GM23338 (cell line): ENCODE measurements at regions not wholly inside any gene's neighbourhood (a gene's known extent, or its start where the extent isn't known, plus 50 kb on each side); places are given as distances from the start of the nearest gene placed in this dataset.

Source experiments
- ATAC-seq: fragments of 200-7000 bp; cut with Tn5 transposase; 3 replicates; pipeline ENCODE4 v1.9.1; 2020
- DNase-seq: peaks from one replicate; pipeline ENCODE4 v3.0.0-alpha.2; 2015; ENCODE audit warnings: low spot score
- H2AFZ ChIP-seq: fragments of 200-600 bp; sonication (generic); 2 replicates; pipeline ENCODE4 v1.8.0; 2016; ENCODE audit warnings: antibody characterized with exemption, mild to moderate bottlenecking, moderate library complexity
- H3F3A ChIP-seq: fragments of 200-600 bp; sonication (generic); replicated peaks from 2 replicates; pipeline ENCODE4 v1.8.0; 2017; ENCODE audit warnings: antibody characterized with exemption, mixed run types, low read depth
- H3K27ac ChIP-seq: fragments of 200-600 bp; sonication (generic); 2 replicates; pipeline ENCODE4 v1.6.1; 2016; ENCODE audit warnings: low read depth
- H3K27me3 ChIP-seq: fragments of 200-600 bp; sonication (generic); 2 replicates; pipeline ENCODE4 v1.8.0; 2016; ENCODE audit warnings: mild to moderate bottlenecking, mixed run types, moderate library complexity; ENCODE audit not compliant: insufficient read depth
- H3K36me3 ChIP-seq: fragments of 200-600 bp; sonication (generic); 2 replicates; pipeline ENCODE4 v1.8.0; 2016; ENCODE audit warnings: mild to moderate bottlenecking; ENCODE audit not compliant: insufficient read depth
- H3K4me1 ChIP-seq: fragments of 200-600 bp; sonication (generic); 2 replicates; pipeline ENCODE4 v1.8.0; 2016; ENCODE audit warnings: mild to moderate bottlenecking, moderate library complexity; ENCODE audit not compliant: insufficient read depth
- H3K4me2 ChIP-seq: fragments of 200-600 bp; sonication (generic); 2 replicates; pipeline ENCODE4 v1.7.1; 2017; ENCODE audit warnings: mixed run types
- H3K4me3 ChIP-seq: fragments of 200-600 bp; sonication (generic); 2 replicates; pipeline ENCODE4 v1.6.1; 2016; ENCODE audit warnings: mixed run types
- H3K79me2 ChIP-seq: fragments of 200-600 bp; sonication (generic); replicated peaks from 2 replicates; pipeline ENCODE4 v1.8.0; 2017; ENCODE audit warnings: mild to moderate bottlenecking; ENCODE audit not compliant: insufficient read depth
- H3K9me2 ChIP-seq: fragments of 200-600 bp; sonication (generic); 2 replicates; pipeline ENCODE4 v1.8.0; 2017; ENCODE audit not compliant: insufficient read depth
- H4K20me1 ChIP-seq: fragments of 200-600 bp; sonication (generic); replicated peaks from 2 replicates; pipeline ENCODE4 v1.8.0; 2017; ENCODE audit warnings: mild to moderate bottlenecking; ENCODE audit not compliant: insufficient read depth
- H3K27ac Mint-ChIP-seq: 2 replicates; pipeline ENCODE4 v1.8.0; 2020; ENCODE audit warnings: inconsistent platforms, mild to moderate bottlenecking, moderate library complexity, mixed read lengths
- H3K27me3 Mint-ChIP-seq: 3 replicates; pipeline ENCODE4 v1.8.0; 2022; ENCODE audit warnings: low read depth, mild to moderate bottlenecking, moderate library complexity, mixed read lengths, inconsistent platforms; ENCODE audit not compliant: insufficient read depth, poor library complexity
- H3K36me3 Mint-ChIP-seq: 3 replicates; pipeline ENCODE4 v1.8.0; 2021; ENCODE audit warnings: low read depth, mild to moderate bottlenecking, inconsistent platforms, moderate library complexity, mixed read lengths
- H3K4me1 Mint-ChIP-seq: 3 replicates; pipeline ENCODE4 v1.8.0; 2020; ENCODE audit warnings: mild to moderate bottlenecking, inconsistent platforms, mixed read lengths
- H3K4me3 Mint-ChIP-seq: 3 replicates; pipeline ENCODE4 v1.8.0; 2021; ENCODE audit warnings: moderate library complexity, mild to moderate bottlenecking, inconsistent platforms, mixed read lengths
- H3K9me3 Mint-ChIP-seq: 3 replicates; pipeline ENCODE4 v1.8.0; 2020; ENCODE audit warnings: moderate library complexity, mild to moderate bottlenecking, inconsistent platforms, mixed read lengths
- CREB1 ChIP-seq: fragments of 250-450 bp; sonication (Bioruptor Pico); IDR thresholded peaks from 2 replicates; pipeline ENCODE4 v1.5.0; 2020; ENCODE audit warnings: low read depth, mild to moderate bottlenecking, moderate library complexity
- CTCF ChIP-seq, 2 experiments: fragments of 200-600 bp in 1 of 2; sonication (generic) in 1 of 2; conservative IDR thresholded peaks; 2 replicates each; pipeline versions ENCODE4 v1.5.1 to v1.6.1; 2016 to 2017; ENCODE audit warnings: antibody characterized with exemption in 2 of 2, low read depth in 2 of 2, mild to moderate bottlenecking in 2 of 2, moderate library complexity in 1 of 2
- EZH2 ChIP-seq: fragments of 200-600 bp; sonication (generic); IDR thresholded peaks from one replicate; pipeline ENCODE4 v1.8.0; 2017; ENCODE audit warnings: antibody characterized with exemption, mild to moderate bottlenecking, low read depth; ENCODE audit not compliant: unreplicated experiment
- EZH2phosphoT487 ChIP-seq: fragments of 200-600 bp; sonication (generic); IDR thresholded peaks from one replicate; pipeline ENCODE4 v1.8.1; 2018; ENCODE audit warnings: antibody characterized with exemption; ENCODE audit not compliant: unreplicated experiment
- JUNB ChIP-seq: IDR thresholded peaks from one replicate; pipeline ENCODE4 v1.6.1; 2016; ENCODE audit warnings: antibody characterized with exemption; ENCODE audit not compliant: unreplicated experiment
- ZNF331 ChIP-seq: fragments of 250-450 bp; sonication (Bioruptor Pico); IDR thresholded peaks from 2 replicates; pipeline ENCODE4 v1.5.0; 2020; ENCODE audit warnings: low read depth, mild to moderate bottlenecking, moderate library complexity
- ZNF462 ChIP-seq: fragments of 250-450 bp; sonication (Bioruptor Pico); IDR thresholded peaks from 2 replicates; pipeline ENCODE4 v1.5.0; 2020; ENCODE audit warnings: mild to moderate bottlenecking, moderate library complexity
- TF ChIP-seq, protein P1 (sequence below): IDR thresholded peaks from 2 replicates; pipeline ENCODE4 v1.6.1; 2016; ENCODE audit warnings: antibody characterized with exemption
- TF ChIP-seq, protein P2 (sequence below): IDR thresholded peaks from one replicate; pipeline ENCODE4 v1.6.1; 2018; ENCODE audit warnings: antibody characterized with exemption; ENCODE audit not compliant: unreplicated experiment

GRCh38 chr16:27685807-27686206, 135.9 kb downstream of the KATNIP start:
- peaks cover 5% of the 10 kb centered on the region; the same call in 2 of the 3 replicates for H3K36me3 Mint-ChIP-seq
- DNase-seq: no peak

DNA sequence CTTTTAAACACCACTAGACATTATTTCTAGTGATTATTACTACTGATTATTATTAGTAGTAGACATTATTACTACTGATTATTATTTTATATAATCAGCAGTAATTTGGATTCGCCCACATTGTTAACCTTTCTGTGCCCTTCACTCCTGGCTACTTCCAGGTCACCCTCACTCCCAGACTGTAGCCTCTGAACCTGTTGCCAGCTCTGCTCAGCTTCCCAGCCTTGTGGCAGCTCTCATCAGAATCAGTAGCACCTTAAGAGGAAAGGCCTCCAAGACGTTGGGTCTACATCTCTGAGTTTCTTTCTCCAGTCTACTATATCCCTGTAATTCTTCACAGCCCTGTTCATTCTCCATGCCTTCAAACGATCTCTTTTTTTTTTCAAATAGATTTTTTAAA, 137.0 kb downstream of the KATNIP start:
- ATAC-seq (no peak), DNase-seq (no peak)
- H3K27ac Mint-ChIP-seq: no peak overlapping the region
- Histone ChIP-seq H4K20me1 (no peaks in the 10 kb centered on the region), H3F3A (no peaks in the 10 kb centered on the region), H3K27ac (no peak overlapping the region), H3K79me2 (no peaks in the 10 kb centered on the region), H3K27me3 (no peaks in the 10 kb centered on the region), H3K4me1 (no peaks in the 10 kb centered on the region), H3K9me2 (no peaks in the 10 kb centered on the region), H2AFZ (no peak overlapping the region), H3K4me2 (no peak overlapping the region), H3K36me3 (no peaks in the 10 kb centered on the region; the same call in 1 of the 2 replicates), H3K4me3 (no peak overlapping the region)
- TF ChIP-seq EZH2phosphoT487 (no peak), CTCF (conservative IDR thresholded peaks at IDR 0.05; ENCODE audit: low read depth in 2 of 2) (no peak), JUNB (no peak), ZNF462 (CRISPR knock-in tag) (no peak), EZH2 (no peak), ZNF331 (CRISPR knock-in tag) (no peak)
- TF ChIP-seq, protein P1, sequence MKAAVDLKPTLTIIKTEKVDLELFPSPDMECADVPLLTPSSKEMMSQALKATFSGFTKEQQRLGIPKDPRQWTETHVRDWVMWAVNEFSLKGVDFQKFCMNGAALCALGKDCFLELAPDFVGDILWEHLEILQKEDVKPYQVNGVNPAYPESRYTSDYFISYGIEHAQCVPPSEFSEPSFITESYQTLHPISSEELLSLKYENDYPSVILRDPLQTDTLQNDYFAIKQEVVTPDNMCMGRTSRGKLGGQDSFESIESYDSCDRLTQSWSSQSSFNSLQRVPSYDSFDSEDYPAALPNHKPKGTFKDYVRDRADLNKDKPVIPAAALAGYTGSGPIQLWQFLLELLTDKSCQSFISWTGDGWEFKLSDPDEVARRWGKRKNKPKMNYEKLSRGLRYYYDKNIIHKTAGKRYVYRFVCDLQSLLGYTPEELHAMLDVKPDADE: no peak
- TF ChIP-seq, protein P2, sequence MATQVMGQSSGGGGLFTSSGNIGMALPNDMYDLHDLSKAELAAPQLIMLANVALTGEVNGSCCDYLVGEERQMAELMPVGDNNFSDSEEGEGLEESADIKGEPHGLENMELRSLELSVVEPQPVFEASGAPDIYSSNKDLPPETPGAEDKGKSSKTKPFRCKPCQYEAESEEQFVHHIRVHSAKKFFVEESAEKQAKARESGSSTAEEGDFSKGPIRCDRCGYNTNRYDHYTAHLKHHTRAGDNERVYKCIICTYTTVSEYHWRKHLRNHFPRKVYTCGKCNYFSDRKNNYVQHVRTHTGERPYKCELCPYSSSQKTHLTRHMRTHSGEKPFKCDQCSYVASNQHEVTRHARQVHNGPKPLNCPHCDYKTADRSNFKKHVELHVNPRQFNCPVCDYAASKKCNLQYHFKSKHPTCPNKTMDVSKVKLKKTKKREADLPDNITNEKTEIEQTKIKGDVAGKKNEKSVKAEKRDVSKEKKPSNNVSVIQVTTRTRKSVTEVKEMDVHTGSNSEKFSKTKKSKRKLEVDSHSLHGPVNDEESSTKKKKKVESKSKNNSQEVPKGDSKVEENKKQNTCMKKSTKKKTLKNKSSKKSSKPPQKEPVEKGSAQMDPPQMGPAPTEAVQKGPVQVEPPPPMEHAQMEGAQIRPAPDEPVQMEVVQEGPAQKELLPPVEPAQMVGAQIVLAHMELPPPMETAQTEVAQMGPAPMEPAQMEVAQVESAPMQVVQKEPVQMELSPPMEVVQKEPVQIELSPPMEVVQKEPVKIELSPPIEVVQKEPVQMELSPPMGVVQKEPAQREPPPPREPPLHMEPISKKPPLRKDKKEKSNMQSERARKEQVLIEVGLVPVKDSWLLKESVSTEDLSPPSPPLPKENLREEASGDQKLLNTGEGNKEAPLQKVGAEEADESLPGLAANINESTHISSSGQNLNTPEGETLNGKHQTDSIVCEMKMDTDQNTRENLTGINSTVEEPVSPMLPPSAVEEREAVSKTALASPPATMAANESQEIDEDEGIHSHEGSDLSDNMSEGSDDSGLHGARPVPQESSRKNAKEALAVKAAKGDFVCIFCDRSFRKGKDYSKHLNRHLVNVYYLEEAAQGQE: no peak
- peaks cover 3% of the 10 kb centered on the region for H3K27me3 Mint-ChIP-seq
- no peaks in the 10 kb centered on the region for H3K36me3 Mint-ChIP-seq
- no peak overlapping the region for H3K4me3 Mint-ChIP-seq
- H3K9me3 Mint-ChIP-seq: no peaks in the 10 kb centered on the region
- no peaks in the 10 kb centered on the region for H3K4me1 Mint-ChIP-seq

More at GRCh38 chr16:27685807-27686206, 135.9 kb downstream of the KATNIP start:
- peaks cover 3% of the 10 kb centered on the region; the same call in 1 of the 3 replicates for H3K4me1 Mint-ChIP-seq
- H3K4me3 Mint-ChIP-seq: no peak overlapping the region
- Histone ChIP-seq H3K9me2 (no peaks in the 10 kb centered on the region), H3F3A (no peaks in the 10 kb centered on the region), H3K27ac (no peak overlapping the region), H3K79me2 (no peaks in the 10 kb centered on the region), H3K36me3 (no peaks in the 10 kb centered on the region), H3K4me3 (no peak overlapping the region), H3K27me3 (no peaks in the 10 kb centered on the region), H3K4me2 (no peak overlapping the region), H2AFZ (no peak overlapping the region), H4K20me1 (no peaks in the 10 kb centered on the region), H3K4me1 (no peaks in the 10 kb centered on the region)
- H3K27ac Mint-ChIP-seq: no peak overlapping the region
- peaks cover 6% of the 10 kb centered on the region for H3K27me3 Mint-ChIP-seq
- TF ChIP-seq CREB1 (CRISPR knock-in tag): no peak
- TF ChIP-seq JUNB: no peak
- TF ChIP-seq EZH2phosphoT487: no peak
- TF ChIP-seq ZNF331 (CRISPR knock-in tag): no peak
- H3K9me3 Mint-ChIP-seq: no peaks in the 10 kb centered on the region
- ATAC-seq: no peak
